ENCODE measurements at regions not wholly inside any gene's neighbourhood (a gene's known extent, or its start where the extent isn't known, plus 50 kb on each side); places are given as distances from the start of the nearest gene placed in this dataset.

DNA sequence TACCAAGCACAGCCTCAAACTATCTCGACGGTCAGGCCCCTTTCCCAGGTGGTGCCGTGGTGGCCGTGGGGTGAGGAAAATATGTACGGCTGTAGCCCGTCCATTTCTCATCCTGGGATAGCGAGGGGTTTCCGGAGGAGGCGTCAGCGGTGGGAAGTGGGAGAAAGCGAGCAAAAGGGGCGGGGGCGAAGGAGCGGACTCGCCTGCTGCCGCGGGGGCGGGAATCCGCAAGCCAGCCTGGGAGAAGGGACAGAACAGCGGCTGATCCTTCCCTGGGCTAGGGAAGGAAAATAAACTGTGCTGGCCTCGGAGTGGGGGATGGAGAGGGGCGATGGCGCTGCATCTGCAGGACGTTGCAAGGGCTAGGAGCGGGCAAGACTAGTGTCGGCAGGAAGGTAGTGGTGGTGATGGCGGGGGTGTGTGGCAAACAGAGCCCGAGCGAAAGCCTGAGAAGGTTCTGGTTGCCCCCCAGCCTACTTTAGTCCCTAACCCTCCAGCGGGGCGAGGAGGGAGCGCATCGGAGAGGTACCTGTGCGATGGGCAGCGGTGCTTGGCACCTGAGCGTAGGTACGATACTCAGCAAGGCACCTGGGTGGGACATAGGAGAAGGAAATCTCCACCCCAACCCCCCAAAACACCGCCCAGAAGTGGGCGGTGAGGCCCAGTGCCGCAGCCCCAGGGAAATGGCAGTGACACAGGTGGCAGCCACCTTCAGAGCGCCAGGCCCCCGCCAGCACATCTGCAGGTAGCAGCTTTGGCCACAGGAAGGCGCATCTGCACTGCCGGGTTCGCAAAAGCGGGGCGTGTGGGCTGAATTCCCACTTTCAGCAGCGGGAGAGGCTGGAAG is 49.9 kb upstream of the STEAP1B start:
- Histone ChIP-seq H3K36me3 (replicated peaks; ENCODE audit: low read depth, low read length) (peaks cover 14% of the 10 kb centered on the region), H3K27ac (ENCODE audit: low read length) (peak overlapping the region; percentile 94), H3K4me2 (ENCODE audit: low read length) (peak overlapping the region; percentile 75), H2AFZ (ENCODE audit: low read depth, low read length) (no peak overlapping the region), H3K79me2 (ENCODE audit: low read length) (peaks cover 33% of the 10 kb centered on the region), H3K27me3 (ENCODE audit: low read depth, low read length) (no peaks in the 10 kb centered on the region), H3K4me3 (ENCODE audit: low read length) (peak overlapping the region; percentile 52), H3K9me3 (ENCODE audit: insufficient read depth, low read length) (no peaks in the 10 kb centered on the region), H3K9ac (ENCODE audit: low read length) (peak overlapping the region; percentile 61; the same call in 1 of the 2 replicates), H4K20me1 (ENCODE audit: insufficient read depth, low read length) (peaks cover 21% of the 10 kb centered on the region), H3K4me1 (ENCODE audit: low read length) (peaks cover 50% of the 10 kb centered on the region)
- no peak for TF ChIP-seq EZH2phosphoT487 (IDR thresholded peaks at IDR 0.05; ENCODE audit: low read depth)
- TF ChIP-seq, protein P1, sequence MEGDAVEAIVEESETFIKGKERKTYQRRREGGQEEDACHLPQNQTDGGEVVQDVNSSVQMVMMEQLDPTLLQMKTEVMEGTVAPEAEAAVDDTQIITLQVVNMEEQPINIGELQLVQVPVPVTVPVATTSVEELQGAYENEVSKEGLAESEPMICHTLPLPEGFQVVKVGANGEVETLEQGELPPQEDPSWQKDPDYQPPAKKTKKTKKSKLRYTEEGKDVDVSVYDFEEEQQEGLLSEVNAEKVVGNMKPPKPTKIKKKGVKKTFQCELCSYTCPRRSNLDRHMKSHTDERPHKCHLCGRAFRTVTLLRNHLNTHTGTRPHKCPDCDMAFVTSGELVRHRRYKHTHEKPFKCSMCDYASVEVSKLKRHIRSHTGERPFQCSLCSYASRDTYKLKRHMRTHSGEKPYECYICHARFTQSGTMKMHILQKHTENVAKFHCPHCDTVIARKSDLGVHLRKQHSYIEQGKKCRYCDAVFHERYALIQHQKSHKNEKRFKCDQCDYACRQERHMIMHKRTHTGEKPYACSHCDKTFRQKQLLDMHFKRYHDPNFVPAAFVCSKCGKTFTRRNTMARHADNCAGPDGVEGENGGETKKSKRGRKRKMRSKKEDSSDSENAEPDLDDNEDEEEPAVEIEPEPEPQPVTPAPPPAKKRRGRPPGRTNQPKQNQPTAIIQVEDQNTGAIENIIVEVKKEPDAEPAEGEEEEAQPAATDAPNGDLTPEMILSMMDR (IDR thresholded peaks at IDR 0.05; ENCODE audit: low read depth, low read length), result peak; percentile 60

Data from OCI-LY3 (cell line).